GM12891 (cell line): ENCODE measurements at regions not wholly inside any gene's neighbourhood (a gene's known extent, or its start where the extent isn't known, plus 50 kb on each side); places are given as distances from the start of the nearest gene placed in this dataset.

Source experiments
- DNase-seq: peaks from one replicate; pipeline ENCODE4 v3.0.0; 2011; ENCODE audit warnings: low spot score; ENCODE audit not compliant: insufficient read length
- FAIRE-seq: peaks from 2 replicates; lab custom pipeline; 2011; peaks lifted over from hg19 to GRCh38; lab: Jason Lieb, UNC
- PAX5 ChIP-seq: IDR thresholded peaks from 2 replicates; pipeline ENCODE4 v1.6.1; 2011; ENCODE audit warnings: low read length, moderate library complexity, mild to moderate bottlenecking; ENCODE audit not compliant: insufficient read depth, severe bottlenecking
- POLR2A ChIP-seq: IDR thresholded peaks from 2 replicates; pipeline ENCODE4 v1.6.1; 2011; ENCODE audit warnings: low read depth, low read length, control low read depth
- POLR2AphosphoS5 ChIP-seq: IDR thresholded peaks from 2 replicates; pipeline ENCODE4 v1.6.1; 2011; ENCODE audit warnings: low read depth, low read length, control low read depth
- POU2F2 ChIP-seq: IDR thresholded peaks from 2 replicates; pipeline ENCODE4 v1.6.1; 2011; ENCODE audit warnings: low read depth, mild to moderate bottlenecking, control low read depth, low read length, moderate library complexity
- SPI1 ChIP-seq: IDR thresholded peaks from 2 replicates; pipeline ENCODE4 v1.6.1; 2011; ENCODE audit warnings: low read depth, low read length, control low read depth
- TAF1 ChIP-seq: IDR thresholded peaks from 2 replicates; pipeline ENCODE4 v1.6.1; 2011; ENCODE audit warnings: low read depth, low read length, control low read depth

GRCh38 chr15:93705753-93706455, 525.5 kb upstream of the MCTP2 start:
- no peak for TF ChIP-seq POLR2A
- TF ChIP-seq POLR2AphosphoS5 = no peak
- TF ChIP-seq PAX5 = no peak
- TF ChIP-seq POU2F2 = no peak
- no peak for TF ChIP-seq SPI1
- no peak for TF ChIP-seq TAF1
- no peak for FAIRE-seq
- no peak for DNase-seq

DNA sequence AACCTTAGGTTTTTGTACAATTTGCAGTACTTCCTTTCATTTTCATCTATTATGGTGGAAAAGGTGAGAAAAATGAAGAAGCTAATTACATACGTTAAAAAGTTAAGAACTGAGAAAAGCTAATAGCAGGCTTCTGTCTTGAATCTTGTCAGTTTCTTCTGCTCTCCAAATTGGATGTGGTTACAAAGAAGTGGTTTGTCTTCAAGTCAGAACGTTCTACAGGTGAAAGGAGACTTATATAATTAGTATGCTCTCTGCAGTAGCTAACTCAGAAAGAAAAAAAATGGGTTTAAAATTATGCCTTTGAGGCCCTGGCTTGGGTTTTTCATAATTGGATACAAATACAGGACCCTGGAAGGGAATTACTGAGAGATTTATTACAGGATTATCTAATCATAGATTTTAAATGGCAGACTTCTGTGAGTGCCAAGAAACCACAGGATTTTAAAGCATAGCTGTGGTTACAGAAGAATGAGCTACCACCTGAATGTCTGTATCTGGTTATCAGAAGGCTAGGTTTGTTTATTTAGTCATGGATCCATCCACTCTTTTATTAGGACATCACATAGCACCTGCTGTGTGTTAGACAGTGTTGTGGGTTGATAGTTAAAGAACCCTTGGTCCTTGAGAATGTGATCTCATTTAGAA, 528.1 kb upstream of the MCTP2 start:
- TF ChIP-seq POLR2A (no peak), PAX5 (no peak), POLR2AphosphoS5 (no peak), POU2F2 (no peak), SPI1 (no peak), TAF1 (no peak)
- no peak for DNase-seq
- FAIRE-seq = no peak

DNA sequence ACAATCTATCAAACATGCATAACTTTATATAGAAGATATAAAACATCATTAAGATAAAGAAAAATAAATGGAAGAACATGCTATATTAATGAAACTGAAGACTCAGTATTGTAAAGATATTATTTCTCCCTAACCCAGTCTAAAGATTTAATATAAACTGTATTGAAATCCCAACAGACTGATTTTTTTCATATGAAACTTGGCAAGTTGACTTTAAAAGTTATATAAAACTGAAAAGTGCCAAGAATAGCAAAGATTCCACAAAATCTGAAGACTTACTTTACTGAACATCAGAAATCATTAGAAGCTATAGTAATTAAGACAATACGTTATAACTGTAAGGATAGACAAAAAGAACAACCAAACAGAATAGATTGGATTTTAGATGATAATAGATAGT, 531.3 kb upstream of the MCTP2 start:
- TF ChIP-seq POLR2A (no peak), TAF1 (no peak), PAX5 (no peak), SPI1 (no peak), POU2F2 (no peak), POLR2AphosphoS5 (no peak)
- FAIRE-seq (no peak), DNase-seq (no peak)

DNA sequence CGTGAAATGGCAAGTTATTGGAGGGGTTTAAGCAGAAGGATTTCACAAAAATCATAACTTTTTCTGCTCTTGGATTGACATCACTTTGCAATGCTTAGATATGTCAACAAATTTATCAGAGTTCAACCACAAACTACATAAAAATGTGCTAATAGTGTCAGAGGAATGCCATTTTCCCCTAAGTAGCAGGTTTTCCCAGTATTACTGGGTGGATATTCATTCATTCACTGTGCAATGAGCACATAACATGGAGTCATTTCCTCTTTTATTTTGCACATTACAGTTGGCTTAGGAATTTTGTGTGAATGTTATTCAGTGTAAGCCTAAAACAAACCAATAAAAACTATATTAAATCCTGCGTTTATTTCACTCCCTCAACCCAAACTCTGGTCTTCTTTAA, 537.3 kb upstream of the MCTP2 start:
- FAIRE-seq (no peak), DNase-seq (no peak)
- no peak for TF ChIP-seq TAF1
- no peak for TF ChIP-seq POU2F2
- no peak for TF ChIP-seq POLR2AphosphoS5

DNA sequence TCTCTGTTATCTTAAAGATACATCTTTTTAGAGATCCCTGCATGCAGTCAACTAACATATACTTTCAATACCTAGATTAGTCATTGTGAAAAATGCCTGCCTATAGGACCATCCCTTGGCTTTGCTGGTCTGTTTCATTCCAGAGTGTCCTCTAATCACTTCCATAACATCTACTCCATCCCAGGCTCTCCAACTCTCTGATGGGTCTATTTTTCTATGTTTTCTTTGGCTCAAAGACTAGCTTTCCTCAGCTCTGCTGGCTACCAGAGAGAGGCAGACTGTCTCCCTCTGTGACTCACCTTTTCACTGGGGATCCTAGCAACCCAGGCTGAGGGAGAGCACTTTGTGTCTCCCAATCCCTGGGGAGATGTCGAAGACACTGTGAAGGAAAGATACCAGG, 547.7 kb upstream of the MCTP2 start:
- no peak for TF ChIP-seq POLR2A
- no peak for TF ChIP-seq SPI1
- TF ChIP-seq POLR2AphosphoS5 = no peak
- no peak for TF ChIP-seq TAF1
- TF ChIP-seq PAX5 = no peak
- TF ChIP-seq POU2F2 = no peak
- FAIRE-seq (no peak), DNase-seq (no peak)

GRCh38 chr15:93671387-93671943, 559.9 kb upstream of the MCTP2 start:
- DNase-seq (no peak), FAIRE-seq (no peak)
- TF ChIP-seq TAF1 (no peak), POLR2A (no peak), SPI1 (no peak), POU2F2 (no peak), PAX5 (no peak), POLR2AphosphoS5 (no peak)

DNA sequence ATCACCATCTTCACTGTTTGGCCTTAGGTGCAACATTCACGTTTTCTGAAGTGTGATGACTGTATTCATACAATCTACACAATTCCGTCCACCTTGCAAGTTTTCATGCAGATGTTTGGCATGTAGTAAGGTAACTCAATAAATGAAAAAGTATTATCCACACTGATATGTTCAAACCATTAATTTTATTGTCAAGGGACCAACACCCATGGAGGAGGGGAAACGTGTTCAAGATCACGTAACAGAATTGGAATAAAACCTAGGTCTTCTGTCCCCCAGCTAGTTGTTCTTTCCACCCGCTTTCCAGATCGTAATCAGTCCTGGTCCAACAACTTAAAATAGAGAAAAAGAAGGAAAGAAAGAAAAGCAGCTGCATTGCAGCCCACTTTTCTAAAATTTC, 560.4 kb upstream of the MCTP2 start:
- DNase-seq (no peak), FAIRE-seq (no peak)
- TF ChIP-seq TAF1 (no peak), POLR2AphosphoS5 (no peak), POLR2A (no peak), SPI1 (no peak), POU2F2 (no peak), PAX5 (no peak)

DNA sequence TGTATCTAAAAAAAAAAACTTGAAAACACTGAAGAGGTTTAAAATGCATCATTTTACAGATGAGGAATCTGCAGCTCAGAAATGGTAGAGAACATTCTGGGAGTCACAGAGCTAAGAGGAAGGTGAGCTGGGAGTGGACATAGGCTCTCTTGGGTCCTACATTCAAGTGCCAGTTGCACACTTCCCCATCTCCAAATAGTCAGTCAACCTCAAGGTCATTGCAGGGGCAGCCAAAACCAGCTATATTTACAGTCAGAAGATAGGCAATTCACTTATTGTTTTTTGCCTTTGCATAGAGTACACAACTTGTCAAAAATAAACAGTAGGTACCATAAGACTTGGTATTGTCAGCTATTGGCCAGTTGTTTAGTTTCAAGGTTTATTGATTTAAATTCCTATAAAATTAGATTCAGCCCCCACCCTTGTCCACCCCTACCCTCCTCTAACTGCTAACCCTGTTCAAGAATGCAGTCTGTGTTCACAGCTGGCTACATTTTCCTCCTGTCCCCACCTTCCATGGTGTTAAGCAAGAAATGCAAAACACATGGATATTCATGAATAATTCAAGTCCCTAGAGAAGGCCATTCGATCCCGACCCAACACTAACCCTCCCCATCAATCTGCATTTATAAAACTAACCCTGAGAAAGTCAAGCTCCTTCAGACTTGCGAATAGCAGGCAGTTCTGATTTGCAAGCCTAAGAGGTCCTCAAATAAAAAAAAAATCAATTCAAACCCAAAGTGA, 567.0 kb upstream of the MCTP2 start:
- FAIRE-seq = no peak
- TF ChIP-seq SPI1 (no peak), TAF1 (no peak), PAX5 (no peak), POLR2AphosphoS5 (no peak), POU2F2 (no peak), POLR2A (no peak)

DNA sequence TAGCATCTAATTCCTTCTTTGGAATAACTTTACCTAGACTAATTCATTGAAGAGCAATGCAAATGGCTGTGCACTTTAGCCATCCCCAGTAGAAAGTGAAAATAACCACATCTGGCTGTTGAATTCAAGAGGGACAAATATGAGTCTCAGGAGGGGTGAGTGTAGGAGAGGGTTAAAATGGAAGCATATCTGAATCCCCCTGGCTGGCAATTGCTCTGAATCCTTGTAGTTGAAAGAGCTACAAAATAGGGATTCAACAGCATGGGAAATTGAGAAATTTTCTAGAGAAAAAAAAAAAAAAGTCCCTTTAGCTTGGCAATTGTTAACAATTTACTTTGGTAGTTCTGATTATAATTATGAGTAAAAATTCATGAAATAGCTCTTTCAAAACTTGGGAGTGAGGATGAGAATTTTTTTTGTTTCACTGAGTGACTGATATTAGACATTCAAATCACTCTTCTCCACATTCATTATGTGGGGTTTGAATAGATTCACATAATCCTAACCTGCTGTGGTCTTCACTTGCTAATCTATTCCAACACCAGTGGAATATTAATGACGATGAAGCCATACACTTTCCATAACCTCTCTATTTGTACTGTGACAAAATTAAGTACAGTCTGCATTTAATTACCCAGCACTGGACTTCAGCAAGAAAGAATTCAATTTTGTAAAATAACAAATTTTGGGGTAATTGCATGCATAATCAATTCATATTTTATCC, 569.0 kb upstream of the MCTP2 start:
- DNase-seq = no peak
- TF ChIP-seq PAX5 (no peak), TAF1 (no peak), POLR2AphosphoS5 (no peak), POLR2A (no peak), POU2F2 (no peak), SPI1 (no peak)
- FAIRE-seq = no peak

More for the DNA sequence above, 567.0 kb upstream of the MCTP2 start:
- DNase-seq = no peak
